ENCODE measurements at regions not wholly inside any gene's neighbourhood (a gene's known extent, or its start where the extent isn't known, plus 50 kb on each side); places are given as distances from the start of the nearest gene placed in this dataset.
A peak's percentile ranks its signal among the peaks of the same experiment; 100 is the strongest.

- DNase-seq = no peak
Observed at GRCh38 chr6:48825501-48826151, 637.4 kb downstream of the MMUT start.

- DNase-seq = no peak
Observed at GRCh38 chr6:48818052-48818412, 645.0 kb downstream of the MMUT start.

GRCh38 chr6:48817333-48818051 is 645.6 kb downstream of the MMUT start:
- DNase-seq = no peak

- no peak for DNase-seq
Observed at GRCh38 chr6:48814957-48815356, 648.1 kb downstream of the MMUT start.

GRCh38 chr6:48813836-48814235 is 649.2 kb downstream of the MMUT start:
- DNase-seq = no peak

- no peak for DNase-seq
Observed at GRCh38 chr6:48809700-48810099, 653.4 kb downstream of the MMUT start.

GRCh38 chr6:48809245-48809644 is 653.8 kb downstream of the MMUT start:
- no peak for DNase-seq

GRCh38 chr6:48798296-48798695 is 664.8 kb downstream of the MMUT start:
- no peak for DNase-seq

GRCh38 chr6:48782225-48782624 is 671.2 kb upstream of the PTCHD4 start:
- no peak for DNase-seq

- DNase-seq = no peak
Observed at GRCh38 chr6:48777411-48777810, 666.4 kb upstream of the PTCHD4 start.

GRCh38 chr6:48775157-48775556 is 664.2 kb upstream of the PTCHD4 start:
- DNase-seq = no peak

GRCh38 chr6:48774276-48774675 is 663.3 kb upstream of the PTCHD4 start:
- DNase-seq = no peak

- no peak for DNase-seq
Observed at GRCh38 chr6:48766349-48766748, 655.4 kb upstream of the PTCHD4 start.

GRCh38 chr6:48765352-48765961 is 654.5 kb upstream of the PTCHD4 start:
- peak in 15 of 51 donors; percentile 1 to 35 (median 8) for DNase-seq

GRCh38 chr6:48764286-48765044 is 653.5 kb upstream of the PTCHD4 start:
- no peak for DNase-seq

GRCh38 chr6:48757661-48758060 is 646.7 kb upstream of the PTCHD4 start:
- no peak for DNase-seq

GRCh38 chr6:48755315-48755714 is 644.3 kb upstream of the PTCHD4 start:
- DNase-seq = no peak

GRCh38 chr6:48754641-48755040 is 643.6 kb upstream of the PTCHD4 start:
- no peak for DNase-seq

- DNase-seq = no peak
Observed at GRCh38 chr6:48750861-48751260, 639.9 kb upstream of the PTCHD4 start.

- no peak for DNase-seq
Observed at GRCh38 chr6:48747471-48747870, 636.5 kb upstream of the PTCHD4 start.

GRCh38 chr6:48747040-48747439 is 636.0 kb upstream of the PTCHD4 start:
- DNase-seq = no peak

GRCh38 chr6:48744948-48745347 is 634.0 kb upstream of the PTCHD4 start:
- DNase-seq = no peak

Measured in hypothalamus (tissue), 51 donors.